ENCODE measurements at regions not wholly inside any gene's neighbourhood (a gene's known extent, or its start where the extent isn't known, plus 50 kb on each side); places are given as distances from the start of the nearest gene placed in this dataset.

DNA sequence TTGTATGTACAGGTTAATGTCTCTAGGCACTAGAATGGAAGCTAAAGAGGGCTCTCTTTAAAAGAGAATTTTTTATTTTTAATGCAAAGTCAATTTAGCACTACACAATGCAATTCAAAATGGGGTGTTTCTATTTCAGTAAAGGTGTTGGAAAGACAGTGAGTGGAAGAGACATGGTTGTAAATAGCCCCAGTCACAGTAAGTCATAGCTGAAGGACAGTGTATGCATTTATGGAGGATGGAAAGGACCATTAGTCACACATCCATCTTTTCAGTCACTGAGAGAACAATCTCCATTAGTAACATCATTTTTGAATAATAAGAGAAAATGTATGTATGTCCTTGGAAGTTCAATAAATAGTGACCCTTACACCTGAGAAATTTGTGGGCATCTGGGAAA, 148.0 kb downstream of the PDHA2 start:
- Histone ChIP-seq H3K4me3 (ENCODE audit: low read depth, low read length) (no peak overlapping the region), H3K36me3 (ENCODE audit: control insufficient read depth, insufficient read depth, low read length) (no peaks in the 10 kb centered on the region), H3K27ac (ENCODE audit: low read depth, low read length) (no peak overlapping the region), H3K9me3 (ENCODE audit: control insufficient read depth, insufficient read depth, low read length) (no peaks in the 10 kb centered on the region), H3K4me1 (ENCODE audit: control insufficient read depth, insufficient read depth, low read length) (no peaks in the 10 kb centered on the region), H3K9ac (ENCODE audit: low read depth, low read length) (no peak overlapping the region), H3K27me3 (ENCODE audit: control insufficient read depth, insufficient read depth, low read length) (no peaks in the 10 kb centered on the region)

DNA sequence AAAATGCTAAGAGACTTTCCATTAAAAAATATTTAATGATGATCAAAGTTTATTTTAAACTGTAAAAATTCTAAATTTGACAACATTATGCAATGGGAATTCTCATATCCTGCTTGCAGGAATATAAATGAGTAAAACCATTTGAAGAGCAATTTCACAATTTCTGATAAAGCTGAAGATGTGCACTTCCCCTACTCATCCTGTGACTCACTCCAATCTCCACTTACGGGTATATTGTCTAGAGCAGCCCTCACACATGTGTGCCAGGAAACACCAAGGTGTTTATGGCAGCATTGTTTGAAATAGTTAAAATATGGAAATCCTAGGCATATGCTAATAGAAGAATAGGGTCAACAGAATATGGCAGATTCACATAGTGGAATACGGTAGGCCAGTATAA, 158.4 kb downstream of the PDHA2 start:
- no peak overlapping the region for H3K4me3 ChIP-seq (ENCODE audit: low read depth, low read length)
- H3K36me3 ChIP-seq (ENCODE audit: control insufficient read depth, insufficient read depth, low read length), result no peaks in the 10 kb centered on the region
- no peaks in the 10 kb centered on the region for H3K4me1 ChIP-seq (ENCODE audit: control insufficient read depth, insufficient read depth, low read length)
- H3K27me3 ChIP-seq (ENCODE audit: control insufficient read depth, insufficient read depth, low read length), result no peaks in the 10 kb centered on the region
- H3K9me3 ChIP-seq (ENCODE audit: control insufficient read depth, insufficient read depth, low read length), result no peaks in the 10 kb centered on the region
- H3K9ac ChIP-seq (ENCODE audit: low read depth, low read length), result no peak overlapping the region
- H3K27ac ChIP-seq (ENCODE audit: low read depth, low read length), result no peak overlapping the region

DNA sequence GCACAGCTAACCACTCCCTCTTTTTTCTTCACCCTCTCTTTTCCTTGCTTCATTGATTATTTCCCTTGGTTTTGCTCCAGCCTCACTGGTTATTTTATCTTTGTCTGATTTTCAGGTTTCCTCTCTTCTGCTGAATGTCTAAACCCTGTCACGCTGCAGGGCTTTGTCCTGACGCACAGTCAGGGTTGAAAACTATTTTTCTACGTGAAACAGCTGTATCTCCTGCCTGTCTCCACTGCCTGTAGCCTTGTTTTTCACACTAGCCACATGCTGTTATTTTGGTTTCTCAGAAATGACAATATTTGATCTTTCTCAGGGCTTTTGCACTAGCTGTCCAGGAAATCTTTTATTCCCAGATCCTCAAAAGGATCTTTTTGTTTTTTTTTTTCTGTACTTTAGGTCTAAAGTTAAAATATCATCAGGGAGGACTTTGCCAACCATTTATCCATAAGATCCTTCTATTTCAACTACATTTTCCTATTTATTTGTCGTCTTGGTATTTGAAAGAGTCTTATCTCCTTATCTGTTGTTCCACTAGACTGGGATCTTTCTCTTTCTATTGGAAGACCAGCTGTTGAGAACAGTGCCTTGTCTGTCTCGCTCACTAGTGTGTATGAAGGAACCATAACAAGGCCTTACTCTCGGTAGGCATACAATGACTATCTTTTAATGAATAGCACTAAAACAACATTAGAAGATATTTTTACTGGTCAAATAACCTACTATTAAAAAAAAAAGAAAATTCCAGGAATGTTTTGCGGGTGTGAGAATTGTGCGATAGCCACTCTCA, 164.3 kb downstream of the PDHA2 start:
- Histone ChIP-seq H3K36me3 (ENCODE audit: control insufficient read depth, insufficient read depth, low read length) (no peaks in the 10 kb centered on the region), H3K27me3 (ENCODE audit: control insufficient read depth, insufficient read depth, low read length) (no peaks in the 10 kb centered on the region), H3K4me1 (ENCODE audit: control insufficient read depth, insufficient read depth, low read length) (no peaks in the 10 kb centered on the region), H3K4me3 (ENCODE audit: low read depth, low read length) (no peak overlapping the region), H3K27ac (ENCODE audit: low read depth, low read length) (no peak overlapping the region), H3K9ac (ENCODE audit: low read depth, low read length) (no peak overlapping the region), H3K9me3 (ENCODE audit: control insufficient read depth, insufficient read depth, low read length) (no peaks in the 10 kb centered on the region)

DNA sequence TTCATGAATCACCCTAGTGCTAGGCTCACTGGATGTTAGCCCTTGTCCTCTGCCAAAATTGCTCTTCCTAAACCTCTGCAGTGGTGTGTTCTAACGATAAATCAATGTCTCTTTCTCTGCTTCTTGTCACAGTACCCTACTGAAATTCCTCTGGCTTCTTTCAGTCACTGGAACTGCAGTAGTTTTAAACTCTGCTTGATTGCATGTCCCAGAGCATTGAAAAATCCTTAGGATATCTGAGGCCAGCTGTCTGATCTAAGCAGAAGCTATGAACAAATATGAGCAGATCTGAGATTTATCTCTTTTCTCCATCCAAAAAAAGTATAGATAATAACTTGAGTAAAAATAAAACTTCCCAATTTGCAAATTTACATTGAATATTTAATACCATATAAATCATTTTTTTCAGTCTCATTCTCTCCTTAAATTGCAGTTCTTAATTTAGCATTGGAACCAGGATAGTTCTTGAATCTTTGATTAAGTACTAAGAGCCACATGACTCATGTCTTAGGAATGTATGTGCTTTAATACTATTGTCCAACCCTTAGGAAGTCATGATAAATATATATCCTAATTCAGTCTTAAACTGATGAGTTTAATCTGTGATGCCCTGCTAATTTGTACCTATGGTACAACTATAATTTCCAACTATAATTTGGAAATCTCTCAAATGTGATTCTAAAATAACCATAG, 169.7 kb downstream of the PDHA2 start:
- Histone ChIP-seq H3K27me3 (ENCODE audit: control insufficient read depth, insufficient read depth, low read length) (no peaks in the 10 kb centered on the region), H3K4me1 (ENCODE audit: control insufficient read depth, insufficient read depth, low read length) (peaks cover 10% of the 10 kb centered on the region; the same call in 1 of the 2 replicates), H3K9ac (ENCODE audit: low read depth, low read length) (no peak overlapping the region)

DNA sequence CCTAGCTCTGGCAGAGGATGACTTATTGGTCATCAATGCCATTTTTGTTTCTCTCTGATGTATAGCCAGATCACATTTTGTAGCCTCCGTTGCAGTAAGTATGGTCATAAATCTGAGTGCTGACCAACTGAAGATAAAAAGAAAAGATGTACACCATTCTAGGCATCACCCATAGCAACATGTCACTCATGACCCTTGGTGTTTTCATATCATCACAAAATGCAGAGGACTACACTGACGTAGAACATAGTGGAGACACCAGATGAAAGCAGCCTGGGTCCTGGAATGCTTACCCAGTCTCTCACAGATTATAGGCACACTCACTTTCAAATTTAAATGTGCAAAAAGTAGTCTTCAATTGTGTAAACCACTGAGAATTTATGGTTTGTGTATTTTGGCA, 172.8 kb downstream of the PDHA2 start:
- H3K4me3 ChIP-seq (ENCODE audit: low read depth, low read length), result no peak overlapping the region
- H3K36me3 ChIP-seq (ENCODE audit: control insufficient read depth, insufficient read depth, low read length), result no peaks in the 10 kb centered on the region
- no peaks in the 10 kb centered on the region for H3K27me3 ChIP-seq (ENCODE audit: control insufficient read depth, insufficient read depth, low read length)
- no peaks in the 10 kb centered on the region; the same call in 1 of the 2 replicates for H3K9me3 ChIP-seq (ENCODE audit: control insufficient read depth, insufficient read depth, low read length)
- peaks cover 10% of the 10 kb centered on the region; the same call in 1 of the 2 replicates for H3K4me1 ChIP-seq (ENCODE audit: control insufficient read depth, insufficient read depth, low read length)
- no peak overlapping the region for H3K27ac ChIP-seq (ENCODE audit: low read depth, low read length)
- H3K9ac ChIP-seq (ENCODE audit: low read depth, low read length), result no peak overlapping the region

More for the DNA sequence above, 169.7 kb downstream of the PDHA2 start:
- Histone ChIP-seq H3K27ac (ENCODE audit: low read depth, low read length) (no peak overlapping the region), H3K4me3 (ENCODE audit: low read depth, low read length) (no peak overlapping the region), H3K36me3 (ENCODE audit: control insufficient read depth, insufficient read depth, low read length) (no peaks in the 10 kb centered on the region), H3K9me3 (ENCODE audit: control insufficient read depth, insufficient read depth, low read length) (no peaks in the 10 kb centered on the region)

DNA sequence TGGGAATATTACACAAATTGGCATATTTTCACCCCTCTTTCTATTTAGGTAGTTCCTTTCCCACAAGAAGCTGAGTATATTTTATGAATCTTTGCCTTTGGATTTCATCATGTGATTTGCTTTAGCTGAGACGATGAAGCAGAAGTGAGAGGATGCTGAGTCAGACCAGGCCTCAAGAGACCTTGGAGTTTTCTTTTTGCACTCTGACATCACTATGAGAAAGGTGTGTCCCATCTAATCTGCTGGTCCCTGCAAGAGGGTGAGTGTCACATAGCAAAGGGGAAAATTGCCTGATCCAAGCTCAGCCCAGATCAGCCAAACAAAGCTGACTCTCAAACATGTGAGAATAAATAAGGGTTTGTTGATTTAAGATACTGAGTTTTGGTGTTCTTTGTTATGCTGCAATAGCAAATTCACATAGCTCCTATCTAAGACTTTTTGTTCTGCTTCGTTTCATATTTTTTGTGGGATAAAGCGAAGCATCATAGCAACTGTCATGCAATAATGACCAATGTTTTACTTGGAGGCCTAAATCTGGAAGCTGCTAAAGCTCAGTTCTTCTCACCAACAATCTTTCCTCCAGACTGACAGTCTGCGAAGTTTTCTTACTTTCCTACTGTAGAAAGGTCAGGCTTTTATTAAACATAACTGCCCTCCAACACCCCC, 176.9 kb downstream of the PDHA2 start:
- H3K27ac ChIP-seq (ENCODE audit: low read depth, low read length), result no peak overlapping the region
- H3K36me3 ChIP-seq (ENCODE audit: control insufficient read depth, insufficient read depth, low read length), result no peaks in the 10 kb centered on the region
- no peaks in the 10 kb centered on the region; the same call in 1 of the 2 replicates for H3K9me3 ChIP-seq (ENCODE audit: control insufficient read depth, insufficient read depth, low read length)
- H3K27me3 ChIP-seq (ENCODE audit: control insufficient read depth, insufficient read depth, low read length), result no peaks in the 10 kb centered on the region
- H3K4me3 ChIP-seq (ENCODE audit: low read depth, low read length), result no peak overlapping the region
- H3K4me1 ChIP-seq (ENCODE audit: control insufficient read depth, insufficient read depth, low read length), result peaks cover 10% of the 10 kb centered on the region; the same call in 1 of the 2 replicates
- no peak overlapping the region for H3K9ac ChIP-seq (ENCODE audit: low read depth, low read length)

DNA sequence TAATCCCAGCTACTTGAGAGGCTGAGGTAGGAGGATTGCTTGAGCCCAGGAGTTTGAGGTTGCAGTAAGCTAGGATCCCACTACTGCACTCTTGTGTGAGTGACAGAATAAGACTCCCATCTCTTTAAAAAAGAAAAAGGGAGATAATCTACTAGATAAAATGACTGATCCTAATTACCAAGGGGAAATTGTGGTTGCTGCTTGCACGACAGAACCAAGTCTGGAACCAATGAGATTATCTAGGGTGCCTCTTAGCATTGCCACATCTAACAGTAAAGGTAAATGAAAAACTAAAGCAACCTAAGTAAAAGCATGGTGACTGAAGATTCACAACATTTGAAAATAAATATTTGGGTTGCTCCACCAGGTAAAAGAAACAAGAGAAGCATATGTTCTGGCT, 185.1 kb downstream of the PDHA2 start:
- Histone ChIP-seq H3K27ac (ENCODE audit: low read depth, low read length) (no peak overlapping the region), H3K4me1 (ENCODE audit: control insufficient read depth, insufficient read depth, low read length) (no peaks in the 10 kb centered on the region), H3K27me3 (ENCODE audit: control insufficient read depth, insufficient read depth, low read length) (no peaks in the 10 kb centered on the region), H3K9ac (ENCODE audit: low read depth, low read length) (no peak overlapping the region), H3K4me3 (ENCODE audit: low read depth, low read length) (no peak overlapping the region), H3K36me3 (ENCODE audit: control insufficient read depth, insufficient read depth, low read length) (no peaks in the 10 kb centered on the region), H3K9me3 (ENCODE audit: control insufficient read depth, insufficient read depth, low read length) (no peaks in the 10 kb centered on the region)

DNA sequence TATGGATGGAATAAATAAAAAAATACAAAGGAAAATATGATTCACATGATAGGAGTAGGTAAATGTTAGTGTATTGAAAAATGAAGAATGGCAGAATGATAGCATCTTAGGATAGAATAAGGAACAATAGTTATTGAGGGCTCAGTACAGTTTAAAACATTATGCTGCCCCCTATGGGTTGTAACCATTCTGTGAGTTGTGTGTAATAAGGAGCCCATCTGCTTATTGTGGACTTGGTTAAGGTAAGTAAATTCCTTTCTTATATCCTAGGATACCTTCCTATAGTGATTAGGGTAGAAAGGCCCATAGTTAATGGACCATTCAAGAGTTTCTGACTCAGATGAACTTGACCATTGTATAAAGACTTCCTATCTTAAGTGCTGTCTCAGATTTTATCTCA, 195.8 kb downstream of the PDHA2 start:
- no peaks in the 10 kb centered on the region for H3K9me3 ChIP-seq (ENCODE audit: control insufficient read depth, insufficient read depth, low read length)
- H3K4me1 ChIP-seq (ENCODE audit: control insufficient read depth, insufficient read depth, low read length), result no peaks in the 10 kb centered on the region
- no peak overlapping the region for H3K9ac ChIP-seq (ENCODE audit: low read depth, low read length)
- no peaks in the 10 kb centered on the region for H3K36me3 ChIP-seq (ENCODE audit: control insufficient read depth, insufficient read depth, low read length)
- H3K27me3 ChIP-seq (ENCODE audit: control insufficient read depth, insufficient read depth, low read length), result no peaks in the 10 kb centered on the region
- H3K4me3 ChIP-seq (ENCODE audit: low read depth, low read length), result no peak overlapping the region
- no peak overlapping the region for H3K27ac ChIP-seq (ENCODE audit: low read depth, low read length)

DNA sequence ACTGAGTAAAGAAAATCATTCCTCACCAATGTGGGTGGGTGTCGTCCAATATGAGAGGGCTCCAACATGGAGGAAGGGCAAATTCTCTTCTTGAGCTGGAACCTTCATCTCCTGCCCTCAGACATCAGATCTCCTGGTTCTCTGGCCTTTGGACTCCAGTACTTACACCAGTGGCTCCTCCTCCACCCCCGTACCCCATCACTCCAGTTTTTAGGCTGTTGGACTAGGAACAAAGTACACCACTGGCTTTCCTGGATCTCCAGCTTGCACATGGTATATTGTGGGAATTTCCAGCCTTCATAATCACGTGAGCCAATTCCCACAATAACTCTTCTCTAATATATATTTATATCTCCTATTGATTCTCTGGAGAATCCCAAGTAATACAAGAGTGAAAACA, 196.9 kb downstream of the PDHA2 start:
- H3K4me1 ChIP-seq (ENCODE audit: control insufficient read depth, insufficient read depth, low read length), result no peaks in the 10 kb centered on the region
- H3K9ac ChIP-seq (ENCODE audit: low read depth, low read length), result no peak overlapping the region
- H3K27ac ChIP-seq (ENCODE audit: low read depth, low read length), result no peak overlapping the region
- no peaks in the 10 kb centered on the region for H3K36me3 ChIP-seq (ENCODE audit: control insufficient read depth, insufficient read depth, low read length)
- no peaks in the 10 kb centered on the region for H3K9me3 ChIP-seq (ENCODE audit: control insufficient read depth, insufficient read depth, low read length)
- no peaks in the 10 kb centered on the region for H3K27me3 ChIP-seq (ENCODE audit: control insufficient read depth, insufficient read depth, low read length)
- no peak overlapping the region for H3K4me3 ChIP-seq (ENCODE audit: low read depth, low read length)

DNA sequence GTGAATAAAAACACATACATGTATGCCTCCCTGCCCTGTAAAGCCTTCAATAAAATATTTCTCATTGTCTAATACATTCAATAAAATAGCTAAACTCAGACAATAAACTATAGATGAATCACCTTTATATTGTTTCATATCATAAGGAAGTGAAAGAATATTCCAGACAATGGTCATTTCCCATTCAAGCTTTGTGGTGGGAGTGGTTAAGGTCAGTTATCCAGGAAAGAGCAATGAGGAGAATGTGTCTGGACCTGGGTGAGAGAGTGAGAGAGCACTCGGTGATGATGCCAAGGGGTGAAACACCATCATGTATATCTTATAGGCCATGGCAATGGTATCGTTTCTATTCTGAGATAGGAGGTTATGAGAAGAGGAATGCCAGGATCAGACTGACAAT, 197.8 kb downstream of the PDHA2 start:
- no peak overlapping the region for H3K9ac ChIP-seq (ENCODE audit: low read depth, low read length)
- H3K4me3 ChIP-seq (ENCODE audit: low read depth, low read length), result no peak overlapping the region
- H3K36me3 ChIP-seq (ENCODE audit: control insufficient read depth, insufficient read depth, low read length), result no peaks in the 10 kb centered on the region
- no peak overlapping the region for H3K27ac ChIP-seq (ENCODE audit: low read depth, low read length)
- no peaks in the 10 kb centered on the region for H3K4me1 ChIP-seq (ENCODE audit: control insufficient read depth, insufficient read depth, low read length)
- H3K27me3 ChIP-seq (ENCODE audit: control insufficient read depth, insufficient read depth, low read length), result no peaks in the 10 kb centered on the region
- no peaks in the 10 kb centered on the region for H3K9me3 ChIP-seq (ENCODE audit: control insufficient read depth, insufficient read depth, low read length)

DNA sequence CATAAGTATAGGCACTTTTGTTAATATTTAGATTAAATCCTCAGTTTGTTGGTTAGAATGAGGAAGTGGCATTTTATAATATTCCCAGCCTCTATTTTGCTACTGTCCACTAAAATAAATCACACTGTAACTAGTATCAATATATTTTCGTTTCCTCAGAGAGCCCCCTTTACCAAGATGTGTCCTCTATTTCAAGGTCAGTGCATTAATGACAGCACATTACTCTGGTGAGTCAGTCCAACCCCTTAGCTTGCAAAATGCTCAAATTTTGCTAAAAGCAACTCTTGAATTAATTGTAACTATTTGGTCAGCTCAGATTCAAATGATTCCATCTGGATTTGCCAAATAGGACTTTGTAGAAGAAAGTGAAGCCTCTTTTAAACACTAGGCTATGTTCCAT, 199.3 kb downstream of the PDHA2 start:
- no peak overlapping the region for H3K9ac ChIP-seq (ENCODE audit: low read depth, low read length)
- H3K4me1 ChIP-seq (ENCODE audit: control insufficient read depth, insufficient read depth, low read length), result no peaks in the 10 kb centered on the region
- no peaks in the 10 kb centered on the region for H3K27me3 ChIP-seq (ENCODE audit: control insufficient read depth, insufficient read depth, low read length)
- H3K9me3 ChIP-seq (ENCODE audit: control insufficient read depth, insufficient read depth, low read length), result no peaks in the 10 kb centered on the region
- H3K27ac ChIP-seq (ENCODE audit: low read depth, low read length), result no peak overlapping the region
- no peak overlapping the region for H3K4me3 ChIP-seq (ENCODE audit: low read depth, low read length)
- no peaks in the 10 kb centered on the region for H3K36me3 ChIP-seq (ENCODE audit: control insufficient read depth, insufficient read depth, low read length)

Measured in HUES48 (cell line).